ENCODE measurements at regions not wholly inside any gene's neighbourhood (a gene's known extent, or its start where the extent isn't known, plus 50 kb on each side); places are given as distances from the start of the nearest gene placed in this dataset.

- no peak for DNase-seq (ENCODE audit: extremely low spot score, unreplicated experiment)
- H3K9me3 Mint-ChIP-seq = no peaks in the 10 kb centered on the region
- no peak overlapping the region for H3K4me3 Mint-ChIP-seq
- H3K27me3 Mint-ChIP-seq = peaks cover 4% of the 10 kb centered on the region
- H3K36me3 Mint-ChIP-seq = no peaks in the 10 kb centered on the region
- TF ChIP-seq, protein P1, sequence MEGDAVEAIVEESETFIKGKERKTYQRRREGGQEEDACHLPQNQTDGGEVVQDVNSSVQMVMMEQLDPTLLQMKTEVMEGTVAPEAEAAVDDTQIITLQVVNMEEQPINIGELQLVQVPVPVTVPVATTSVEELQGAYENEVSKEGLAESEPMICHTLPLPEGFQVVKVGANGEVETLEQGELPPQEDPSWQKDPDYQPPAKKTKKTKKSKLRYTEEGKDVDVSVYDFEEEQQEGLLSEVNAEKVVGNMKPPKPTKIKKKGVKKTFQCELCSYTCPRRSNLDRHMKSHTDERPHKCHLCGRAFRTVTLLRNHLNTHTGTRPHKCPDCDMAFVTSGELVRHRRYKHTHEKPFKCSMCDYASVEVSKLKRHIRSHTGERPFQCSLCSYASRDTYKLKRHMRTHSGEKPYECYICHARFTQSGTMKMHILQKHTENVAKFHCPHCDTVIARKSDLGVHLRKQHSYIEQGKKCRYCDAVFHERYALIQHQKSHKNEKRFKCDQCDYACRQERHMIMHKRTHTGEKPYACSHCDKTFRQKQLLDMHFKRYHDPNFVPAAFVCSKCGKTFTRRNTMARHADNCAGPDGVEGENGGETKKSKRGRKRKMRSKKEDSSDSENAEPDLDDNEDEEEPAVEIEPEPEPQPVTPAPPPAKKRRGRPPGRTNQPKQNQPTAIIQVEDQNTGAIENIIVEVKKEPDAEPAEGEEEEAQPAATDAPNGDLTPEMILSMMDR (conservative IDR thresholded peaks at IDR 0.05) = no peak
- no peak overlapping the region for H3K27ac Mint-ChIP-seq
- H3K4me1 Mint-ChIP-seq (ENCODE audit: unreplicated experiment) = no peaks in the 10 kb centered on the region
Observed at GRCh38 chr1:214912127-214912526, 170.4 kb upstream of the KCNK2 start.

DNA sequence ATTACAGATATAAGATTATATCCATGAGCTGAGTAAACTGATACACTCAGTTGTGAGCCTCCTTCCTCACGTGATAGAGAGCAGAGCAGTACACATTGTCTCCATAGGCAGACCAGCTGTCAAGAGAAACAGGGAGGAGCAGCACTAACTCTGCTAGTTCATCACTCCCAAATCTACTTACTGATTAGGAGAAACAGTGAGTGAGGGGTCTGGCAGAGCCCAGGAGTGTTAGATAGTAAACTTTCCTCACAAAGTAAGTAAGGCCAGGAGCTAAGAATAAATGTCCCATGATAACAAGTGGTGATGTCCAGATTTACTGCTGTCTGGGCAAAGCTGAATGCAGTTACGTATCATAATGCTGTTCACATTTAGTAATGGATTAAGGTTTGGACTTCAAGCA, 168.6 kb upstream of the KCNK2 start:
- Mint-ChIP-seq H3K27ac (no peak overlapping the region), H3K9me3 (no peaks in the 10 kb centered on the region)

DNA sequence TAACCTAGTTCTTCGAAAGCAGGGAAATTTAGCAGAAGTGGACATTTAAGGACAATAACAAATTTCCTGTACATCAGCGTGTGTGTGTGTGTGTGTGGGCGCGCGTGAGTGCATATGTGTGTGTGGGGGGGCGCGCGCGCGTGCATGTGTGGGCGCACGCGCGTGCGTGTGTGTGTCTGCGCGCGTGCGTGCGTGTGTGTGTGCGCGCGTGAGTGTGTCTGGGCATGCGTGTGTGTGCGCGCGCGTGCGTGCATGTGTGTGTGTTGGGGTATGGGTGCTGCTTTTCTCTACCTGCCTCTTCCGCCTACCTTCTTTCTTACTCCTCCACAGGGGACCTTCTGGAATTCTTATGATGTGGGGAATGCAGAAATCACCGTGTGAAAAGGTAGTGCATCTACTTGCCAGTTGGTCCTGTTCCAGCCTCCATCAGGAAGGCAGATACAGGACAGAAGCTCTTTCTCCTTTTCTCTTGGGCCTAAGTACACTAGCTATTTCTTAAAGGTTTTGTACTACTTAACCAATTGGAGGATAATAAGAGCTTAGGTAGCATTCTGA, 165.4 kb upstream of the KCNK2 start:
- H3K27ac Mint-ChIP-seq = no peak overlapping the region
- no peak for DNase-seq (ENCODE audit: extremely low spot score, unreplicated experiment)
- H3K4me3 Mint-ChIP-seq = no peak overlapping the region
- H3K36me3 Mint-ChIP-seq = no peaks in the 10 kb centered on the region
- TF ChIP-seq, protein P1 (conservative IDR thresholded peaks at IDR 0.05) = no peak
- no peaks in the 10 kb centered on the region for H3K9me3 Mint-ChIP-seq
- peaks cover 7% of the 10 kb centered on the region for H3K27me3 Mint-ChIP-seq
- H3K4me1 Mint-ChIP-seq (ENCODE audit: unreplicated experiment) = no peaks in the 10 kb centered on the region

More for the DNA sequence above, 168.6 kb upstream of the KCNK2 start:
- peaks cover 8% of the 10 kb centered on the region for H3K27me3 Mint-ChIP-seq
- no peak for DNase-seq (ENCODE audit: extremely low spot score, unreplicated experiment)
- no peak overlapping the region for H3K4me3 Mint-ChIP-seq
- no peaks in the 10 kb centered on the region for H3K36me3 Mint-ChIP-seq
- no peaks in the 10 kb centered on the region for H3K4me1 Mint-ChIP-seq (ENCODE audit: unreplicated experiment)
- TF ChIP-seq, protein P1 (conservative IDR thresholded peaks at IDR 0.05) = no peak

GRCh38 chr1:214918745-214919144, 163.8 kb upstream of the KCNK2 start:
- Mint-ChIP-seq H3K4me3 (no peak overlapping the region), H3K27me3 (peaks cover 11% of the 10 kb centered on the region), H3K9me3 (no peaks in the 10 kb centered on the region), H3K4me1 (ENCODE audit: unreplicated experiment) (peaks cover 4% of the 10 kb centered on the region), H3K27ac (no peak overlapping the region), H3K36me3 (no peaks in the 10 kb centered on the region)
- DNase-seq (ENCODE audit: extremely low spot score, unreplicated experiment) = no peak
- TF ChIP-seq, protein P1 (conservative IDR thresholded peaks at IDR 0.05) = no peak

DNA sequence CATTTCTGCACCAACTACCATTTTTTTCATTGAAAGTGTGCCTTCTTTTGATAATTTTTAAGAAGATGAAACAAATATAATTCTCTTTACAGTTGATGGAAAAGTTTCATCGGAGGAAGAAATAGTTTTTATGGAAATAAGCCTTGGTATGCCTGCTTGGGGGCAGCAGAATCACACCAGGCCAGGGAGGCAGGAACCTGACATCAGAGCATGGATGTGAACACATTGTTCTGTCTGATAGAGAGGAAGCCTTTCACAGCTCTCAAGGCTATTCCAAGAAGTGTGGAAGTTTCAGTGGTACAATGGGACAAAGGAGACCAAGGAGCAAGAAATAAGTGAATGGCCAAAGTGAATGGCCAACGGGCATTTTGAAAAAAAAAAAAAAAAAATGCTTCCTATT, 162.2 kb upstream of the KCNK2 start:
- TF ChIP-seq, protein P1 (conservative IDR thresholded peaks at IDR 0.05) = no peak
- no peaks in the 10 kb centered on the region for H3K36me3 Mint-ChIP-seq
- H3K9me3 Mint-ChIP-seq = no peaks in the 10 kb centered on the region
- no peak overlapping the region for H3K4me3 Mint-ChIP-seq
- peaks cover 13% of the 10 kb centered on the region for H3K27me3 Mint-ChIP-seq
- DNase-seq (ENCODE audit: extremely low spot score, unreplicated experiment) = no peak
- H3K27ac Mint-ChIP-seq = no peak overlapping the region
- peaks cover 4% of the 10 kb centered on the region for H3K4me1 Mint-ChIP-seq (ENCODE audit: unreplicated experiment)

All from type B pancreatic cell (in vitro differentiated cells).